K562 (cell line): ENCODE measurements at regions not wholly inside any gene's neighbourhood (a gene's known extent, or its start where the extent isn't known, plus 50 kb on each side); places are given as distances from the start of the nearest gene placed in this dataset.

Experiments used
- BCL6 ChIP-seq: fragments of 250-450 bp; sonication (Bioruptor Pico); IDR thresholded peaks from 2 replicates; pipeline ENCODE4 v1.4.0; 2020
- BRD9 ChIP-seq: fragments of 450-650 bp; IDR thresholded peaks from 2 replicates; pipeline ENCODE4 v1.6.1; 2018; ENCODE audit warnings: low read depth; ENCODE audit not compliant: partially characterized antibody
- DACH1 ChIP-seq: fragments of 450-650 bp; IDR thresholded peaks from 2 replicates; pipeline ENCODE4 v1.6.1; 2018; ENCODE audit not compliant: partially characterized antibody
- ERF ChIP-seq: fragments of 450-650 bp; formaldehyde crosslinking; IDR thresholded peaks from 2 replicates; pipeline ENCODE4 v1.4.0; 2020; ENCODE audit warnings: mild to moderate bottlenecking, mixed read lengths
- ESRRA ChIP-seq: fragments of 450-650 bp; IDR thresholded peaks from 2 replicates; pipeline ENCODE4 v1.6.1; 2014; ENCODE audit warnings: low read depth, mild to moderate bottlenecking, moderate library complexity, borderline replicate concordance
- JUNB ChIP-seq: fragments of 450-650 bp; formaldehyde crosslinking; conservative IDR thresholded peaks from 2 replicates; pipeline ENCODE4 v1.4.0; 2020; ENCODE audit warnings: mild to moderate bottlenecking
- KDM1A ChIP-seq, 2 experiments: fragments of 450-650 bp; IDR thresholded peaks; 2 replicates each; pipeline ENCODE4 v1.6.1; 2016; ENCODE audit warnings: mild to moderate bottlenecking in 2 of 2
- L3MBTL2 ChIP-seq: fragments of 450-650 bp; IDR thresholded peaks from 2 replicates; pipeline ENCODE4 v1.6.1; 2016; ENCODE audit warnings: mild to moderate bottlenecking, moderate library complexity
- MEF2D ChIP-seq: conservative IDR thresholded peaks from 2 replicates; pipeline ENCODE4 v1.6.1; 2016; ENCODE audit warnings: low read depth, missing genetic modification characterization, missing compliant biosample characterization
- NBN ChIP-seq: fragments of 450-650 bp; IDR thresholded peaks from 2 replicates; pipeline ENCODE4 v1.6.1; 2016; ENCODE audit warnings: low read depth, mild to moderate bottlenecking
- NR4A1 ChIP-seq, 2 experiments: fragments of 250-450 bp in 1 of 2; fragments of 450-650 bp in 1 of 2; sonication (Bioruptor Pico) in 1 of 2; IDR thresholded peaks; 2 replicates each; pipeline versions ENCODE4 v1.4.0 to v1.6.1; 2016 to 2020; ENCODE audit warnings: mild to moderate bottlenecking in 2 of 2, missing compliant biosample characterization in 1 of 2, missing genetic modification characterization in 1 of 2, moderate library complexity in 1 of 2
- RBM39 ChIP-seq: fragments of 200-400 bp; formaldehyde crosslinking; optimal IDR thresholded peaks from 2 replicates; pipeline ENCODE3; 2018; ENCODE audit warnings: low read depth, low read length
- SIN3B ChIP-seq: fragments of 450-650 bp; IDR thresholded peaks from 2 replicates; pipeline ENCODE4 v1.6.1; 2017; ENCODE audit warnings: low read depth, mild to moderate bottlenecking, moderate library complexity
- SNRNP70 ChIP-seq: fragments of 200-400 bp; formaldehyde crosslinking; optimal IDR thresholded peaks from 2 replicates; pipeline ENCODE3; 2017; ENCODE audit warnings: low read depth, low read length
- TCFL5 ChIP-seq: fragments of 250-450 bp; sonication (Bioruptor Pico); conservative IDR thresholded peaks from 2 replicates; pipeline ENCODE4 v1.6.1; 2021; ENCODE audit warnings: mild to moderate bottlenecking, moderate library complexity, matching md5 sums
- XRCC3 ChIP-seq: fragments of 450-650 bp; IDR thresholded peaks from 2 replicates; pipeline ENCODE4 v1.6.1; 2017; ENCODE audit warnings: mild to moderate bottlenecking, moderate library complexity
- ZBTB11 ChIP-seq, 3 experiments: fragments of 200-800 bp in 1 of 3; fragments of 250-450 bp in 1 of 3; fragments of 450-650 bp in 1 of 3; sonication (Bioruptor Pico) in 1 of 3; sonication (Bioruptor generic) in 1 of 3; formaldehyde crosslinking in 1 of 3; IDR thresholded peaks; 2 replicates each; pipeline versions ENCODE4 v1.6.1 to v1.8.0; 2016 to 2022; ENCODE audit warnings: mild to moderate bottlenecking in 2 of 3, missing genetic modification characterization in 2 of 3, missing compliant biosample characterization in 1 of 3, moderate library complexity in 1 of 3
- ZNF197 ChIP-seq: fragments of 200-800 bp; sonication (Bioruptor generic); IDR thresholded peaks from 2 replicates; pipeline ENCODE4 v1.6.1; 2016; ENCODE audit warnings: low read depth, missing genetic modification characterization, missing compliant biosample characterization
- ZNF347 ChIP-seq: fragments of 450-650 bp; formaldehyde crosslinking; IDR thresholded peaks from 2 replicates; pipeline ENCODE4 v1.4.0; 2020; ENCODE audit warnings: low read depth, mild to moderate bottlenecking, moderate library complexity
- ZNF511 ChIP-seq: sonication (generic); formaldehyde crosslinking; IDR thresholded peaks from 2 replicates; pipeline ENCODE4 v1.8.0; 2022; ENCODE audit warnings: mild to moderate bottlenecking, missing genetic modification reagents
- ZNF695 ChIP-seq: fragments of 450-650 bp; formaldehyde crosslinking; IDR thresholded peaks from 2 replicates; pipeline ENCODE4 v1.4.0; 2020; ENCODE audit warnings: mild to moderate bottlenecking, moderate library complexity
- ZNF699 ChIP-seq: fragments of 250-450 bp; sonication (Bioruptor Pico); IDR thresholded peaks from 2 replicates; pipeline ENCODE4 v1.8.0; 2021; ENCODE audit warnings: mild to moderate bottlenecking, moderate library complexity; ENCODE audit not compliant: insufficient replicate concordance
- TF ChIP-seq, protein P1 (sequence below): fragments of 450-650 bp; formaldehyde crosslinking; IDR thresholded peaks from 2 replicates; pipeline ENCODE4 v1.4.0; 2022; ENCODE audit warnings: mild to moderate bottlenecking, moderate library complexity
- TF ChIP-seq, protein P2 (sequence below): sonication (generic); formaldehyde crosslinking; IDR thresholded peaks from 2 replicates; pipeline ENCODE4 v1.9.0; 2022; ENCODE audit warnings: mild to moderate bottlenecking, missing genetic modification reagents

GRCh38 chr20:53654932-53655624, 61.4 kb upstream of the ZNF217 start (continued):
- TF ChIP-seq ZBTB11 (CRISPR knock-in tag; IDR thresholded peaks at IDR 0.05) (peak in 1 of 3 experiments; percentile 95; a peak in 2 of 6 replicates), KDM1A (IDR thresholded peaks at IDR 0.05) (0 out of 4 replicates have a peak, but pooled peaks of 1 of the 2 experiments have one; percentile 9), ZNF699 (CRISPR knock-in tag) (no peak), L3MBTL2 (peak; percentile 17; the same call in 1 of the 2 replicates), DACH1 (peak; percentile 51), ZNF347 (no peak), NBN (no peak), SNRNP70 (no peak), NR4A1 (CRISPR knock-in tag; IDR thresholded peaks at IDR 0.05) (no peak), NR4A1 (tag; IDR thresholded peaks at IDR 0.05) (no peak), ZNF197 (CRISPR knock-in tag) (no peak), ZNF511 (no peak), XRCC3 (no peak), TCFL5 (CRISPR knock-in tag) (no peak), RBM39 (no peak), JUNB (no peak), ERF (CRISPR knock-in tag) (no peak), BCL6 (CRISPR knock-in tag) (0 out of 2 replicates have a peak, but pooled peaks have one; percentile 4), MEF2D (tag) (no peak), BRD9 (no peak), ESRRA (no peak), ZNF695 (no peak), SIN3B (no peak)
- TF ChIP-seq, protein P1, sequence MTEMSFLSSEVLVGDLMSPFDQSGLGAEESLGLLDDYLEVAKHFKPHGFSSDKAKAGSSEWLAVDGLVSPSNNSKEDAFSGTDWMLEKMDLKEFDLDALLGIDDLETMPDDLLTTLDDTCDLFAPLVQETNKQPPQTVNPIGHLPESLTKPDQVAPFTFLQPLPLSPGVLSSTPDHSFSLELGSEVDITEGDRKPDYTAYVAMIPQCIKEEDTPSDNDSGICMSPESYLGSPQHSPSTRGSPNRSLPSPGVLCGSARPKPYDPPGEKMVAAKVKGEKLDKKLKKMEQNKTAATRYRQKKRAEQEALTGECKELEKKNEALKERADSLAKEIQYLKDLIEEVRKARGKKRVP (CRISPR knock-in tag): no peak
- TF ChIP-seq, protein P2, sequence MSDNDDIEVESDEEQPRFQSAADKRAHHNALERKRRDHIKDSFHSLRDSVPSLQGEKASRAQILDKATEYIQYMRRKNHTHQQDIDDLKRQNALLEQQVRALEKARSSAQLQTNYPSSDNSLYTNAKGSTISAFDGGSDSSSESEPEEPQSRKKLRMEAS (CRISPR knock-in tag): no peak
